ENCODE measurements at regions not wholly inside any gene's neighbourhood (a gene's known extent, or its start where the extent isn't known, plus 50 kb on each side); places are given as distances from the start of the nearest gene placed in this dataset.

DNA sequence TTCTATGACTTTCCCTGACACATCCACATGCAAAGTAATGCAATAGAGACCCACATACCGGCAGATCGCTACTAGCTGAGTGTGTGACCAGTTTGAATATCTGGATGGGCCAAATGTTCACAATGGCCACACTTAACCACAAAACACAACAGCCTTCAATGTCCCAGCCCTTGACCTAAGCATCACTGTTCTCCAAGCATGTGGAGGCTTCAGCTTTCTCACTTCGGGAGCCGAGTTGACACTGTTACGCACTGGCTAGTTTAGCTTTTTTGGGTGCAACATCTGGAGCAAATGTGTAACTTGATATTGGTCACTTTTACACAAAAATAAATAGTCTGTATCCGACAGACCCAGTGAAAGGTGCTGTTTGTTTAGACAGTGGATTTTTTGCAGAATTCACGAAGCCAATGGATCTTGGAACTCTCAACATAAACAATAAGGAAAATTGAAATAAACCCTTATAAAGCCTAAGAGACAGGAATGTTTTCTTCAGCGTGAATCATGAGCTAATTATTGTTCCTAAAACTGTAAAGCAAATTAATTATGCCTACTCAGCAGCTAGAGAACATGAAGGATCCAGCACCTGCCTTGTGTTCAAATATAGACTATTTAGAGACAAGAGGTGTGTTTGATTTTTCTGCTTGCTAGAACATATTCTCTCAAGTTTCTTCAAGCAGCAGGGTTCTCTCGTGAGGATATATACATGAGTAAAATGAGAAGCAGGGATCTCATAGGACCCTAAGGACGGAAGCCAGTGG, 117.6 kb upstream of the JCAD start (continued):
- no peak for TF ChIP-seq IKZF1 (conservative IDR thresholded peaks at IDR 0.05)
- TF ChIP-seq, protein P1, sequence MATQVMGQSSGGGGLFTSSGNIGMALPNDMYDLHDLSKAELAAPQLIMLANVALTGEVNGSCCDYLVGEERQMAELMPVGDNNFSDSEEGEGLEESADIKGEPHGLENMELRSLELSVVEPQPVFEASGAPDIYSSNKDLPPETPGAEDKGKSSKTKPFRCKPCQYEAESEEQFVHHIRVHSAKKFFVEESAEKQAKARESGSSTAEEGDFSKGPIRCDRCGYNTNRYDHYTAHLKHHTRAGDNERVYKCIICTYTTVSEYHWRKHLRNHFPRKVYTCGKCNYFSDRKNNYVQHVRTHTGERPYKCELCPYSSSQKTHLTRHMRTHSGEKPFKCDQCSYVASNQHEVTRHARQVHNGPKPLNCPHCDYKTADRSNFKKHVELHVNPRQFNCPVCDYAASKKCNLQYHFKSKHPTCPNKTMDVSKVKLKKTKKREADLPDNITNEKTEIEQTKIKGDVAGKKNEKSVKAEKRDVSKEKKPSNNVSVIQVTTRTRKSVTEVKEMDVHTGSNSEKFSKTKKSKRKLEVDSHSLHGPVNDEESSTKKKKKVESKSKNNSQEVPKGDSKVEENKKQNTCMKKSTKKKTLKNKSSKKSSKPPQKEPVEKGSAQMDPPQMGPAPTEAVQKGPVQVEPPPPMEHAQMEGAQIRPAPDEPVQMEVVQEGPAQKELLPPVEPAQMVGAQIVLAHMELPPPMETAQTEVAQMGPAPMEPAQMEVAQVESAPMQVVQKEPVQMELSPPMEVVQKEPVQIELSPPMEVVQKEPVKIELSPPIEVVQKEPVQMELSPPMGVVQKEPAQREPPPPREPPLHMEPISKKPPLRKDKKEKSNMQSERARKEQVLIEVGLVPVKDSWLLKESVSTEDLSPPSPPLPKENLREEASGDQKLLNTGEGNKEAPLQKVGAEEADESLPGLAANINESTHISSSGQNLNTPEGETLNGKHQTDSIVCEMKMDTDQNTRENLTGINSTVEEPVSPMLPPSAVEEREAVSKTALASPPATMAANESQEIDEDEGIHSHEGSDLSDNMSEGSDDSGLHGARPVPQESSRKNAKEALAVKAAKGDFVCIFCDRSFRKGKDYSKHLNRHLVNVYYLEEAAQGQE (IDR thresholded peaks at IDR 0.05; ENCODE audit: low read depth, low read length): no peak
- no peak for TF ChIP-seq NR2C2 (IDR thresholded peaks at IDR 0.05; ENCODE audit: borderline replicate concordance, control insufficient read depth, insufficient read length, low read depth)

DNA sequence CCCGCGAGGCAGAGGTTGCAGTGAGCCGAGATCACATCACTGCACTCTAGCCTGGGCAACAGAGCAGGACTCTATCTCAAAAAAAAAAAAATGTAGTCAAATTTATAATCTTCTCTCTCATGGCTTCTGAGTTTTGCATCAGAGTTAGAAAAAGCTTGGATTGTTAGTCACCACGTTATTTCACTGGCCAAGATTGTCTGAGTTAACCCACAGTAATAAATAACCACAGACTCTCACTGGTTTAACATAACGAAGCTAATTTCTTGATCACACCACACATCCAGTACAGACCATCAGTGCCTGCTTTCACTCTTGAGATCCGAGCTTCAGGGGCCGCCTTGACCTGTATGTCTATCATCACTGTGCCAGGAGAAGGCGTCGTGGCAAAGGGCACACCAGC, 116.8 kb upstream of the JCAD start:
- no peak overlapping the region for H3K4me3 ChIP-seq
- H4K20me1 ChIP-seq (ENCODE audit: control insufficient read depth, insufficient read depth): no peaks in the 10 kb centered on the region
- intact Hi-C loops (cut with micrococcal nuclease; ENCODE audit: unreplicated experiment): no loop called here
- H3K9me3 ChIP-seq (replicated peaks; ENCODE audit: control insufficient read depth, insufficient read depth, low read length): no peaks in the 10 kb centered on the region
- FAIRE-seq (no peak), ATAC-seq (no peak), DNase-seq (ENCODE audit: low read depth, low spot score) (no peak)
- no peak overlapping the region for H3K27ac ChIP-seq (ENCODE audit: control insufficient read depth, insufficient read depth)
- no peaks in the 10 kb centered on the region for H3K36me3 ChIP-seq (ENCODE audit: control insufficient read depth in 2 of 2, insufficient read depth in 2 of 2, low read length in 1 of 2)
- in situ Hi-C loops (cut with MboI): no loop called here
- 11% methylated on average over 9 of the region's 9 CpGs for WGBS (ENCODE audit: insufficient coverage, insufficient replicate concordance, low lambda C conversion rate, missing lambda C conversion rate)
- POLR2A ChIA-PET: interaction anchor here (0.5 kb wide), 1 partner anchor 926 kb away, joined by 3 read pairs; no protein-coding TSS in a partner anchor
- H3K27me3 ChIP-seq (replicated peaks in 1 of 2; ENCODE audit: control insufficient read depth in 2 of 2, insufficient read depth in 2 of 2, low read length in 1 of 2): no peaks in the 10 kb centered on the region; a peak in 2 of 4 replicates
- no peak overlapping the region for H2AFZ ChIP-seq (ENCODE audit: control insufficient read depth, low read depth, low read length)
- H3K4me1 ChIP-seq (ENCODE audit: control insufficient read depth, insufficient read depth, low read length): no peaks in the 10 kb centered on the region
- SMC1A ChIA-PET (ENCODE audit: uncharacterized antibody, unreplicated experiment): no interaction called here
- RAD21 ChIA-PET (ENCODE audit: unreplicated experiment): no interaction called here
- CTCF ChIA-PET: no interaction called here
- BruUV-seq (replicated peaks): no TSS peak
- no peak overlapping the region for H3K4me2 ChIP-seq (ENCODE audit: control insufficient read depth, insufficient read depth)
- H3K79me2 ChIP-seq (ENCODE audit: control insufficient read depth, insufficient read depth, low read length): no peaks in the 10 kb centered on the region
- no peak overlapping the region for H3K9ac ChIP-seq (ENCODE audit: control insufficient read depth, insufficient read depth, low read length)
- TF ChIP-seq BCL11A (IDR thresholded peaks at IDR 0.05; ENCODE audit: low read depth, low read length) (no peak), POLR2AphosphoS2 (IDR thresholded peaks at IDR 0.05; ENCODE audit: low read depth, low read length) (no peak), NR2F1 (conservative IDR thresholded peaks at IDR 0.05) (no peak), MYC (IDR thresholded peaks at IDR 0.05; ENCODE audit: insufficient read depth, insufficient read length, insufficient replicate concordance, low read length, severe bottlenecking) (no peak), CEBPB (IDR thresholded peaks at IDR 0.05; ENCODE audit: borderline replicate concordance in 1 of 2, low read depth in 2 of 2, low read length in 2 of 2) (no peak), LARP7 (IDR thresholded peaks at IDR 0.05) (no peak), SRF (IDR thresholded peaks at IDR 0.05; ENCODE audit: low read depth in 2 of 2, low read length in 2 of 2) (no peak), CBX5 (IDR thresholded peaks at IDR 0.05; ENCODE audit: low read depth) (no peak)
- TF ChIP-seq, protein P2, sequence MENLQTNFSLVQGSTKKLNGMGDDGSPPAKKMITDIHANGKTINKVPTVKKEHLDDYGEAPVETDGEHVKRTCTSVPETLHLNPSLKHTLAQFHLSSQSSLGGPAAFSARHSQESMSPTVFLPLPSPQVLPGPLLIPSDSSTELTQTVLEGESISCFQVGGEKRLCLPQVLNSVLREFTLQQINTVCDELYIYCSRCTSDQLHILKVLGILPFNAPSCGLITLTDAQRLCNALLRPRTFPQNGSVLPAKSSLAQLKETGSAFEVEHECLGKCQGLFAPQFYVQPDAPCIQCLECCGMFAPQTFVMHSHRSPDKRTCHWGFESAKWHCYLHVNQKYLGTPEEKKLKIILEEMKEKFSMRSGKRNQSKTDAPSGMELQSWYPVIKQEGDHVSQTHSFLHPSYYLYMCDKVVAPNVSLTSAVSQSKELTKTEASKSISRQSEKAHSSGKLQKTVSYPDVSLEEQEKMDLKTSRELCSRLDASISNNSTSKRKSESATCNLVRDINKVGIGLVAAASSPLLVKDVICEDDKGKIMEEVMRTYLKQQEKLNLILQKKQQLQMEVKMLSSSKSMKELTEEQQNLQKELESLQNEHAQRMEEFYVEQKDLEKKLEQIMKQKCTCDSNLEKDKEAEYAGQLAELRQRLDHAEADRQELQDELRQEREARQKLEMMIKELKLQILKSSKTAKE (IDR thresholded peaks at IDR 0.05; ENCODE audit: low read depth, poor library complexity, severe bottlenecking): no peak
- TF ChIP-seq, protein P3, sequence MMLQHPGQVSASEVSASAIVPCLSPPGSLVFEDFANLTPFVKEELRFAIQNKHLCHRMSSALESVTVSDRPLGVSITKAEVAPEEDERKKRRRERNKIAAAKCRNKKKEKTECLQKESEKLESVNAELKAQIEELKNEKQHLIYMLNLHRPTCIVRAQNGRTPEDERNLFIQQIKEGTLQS (IDR thresholded peaks at IDR 0.05; ENCODE audit: borderline replicate concordance, extremely low read depth, low read depth, low read length): no peak

Measured in GM12878 (cell line).